Neural cell (in vitro differentiated cells): ENCODE measurements at regions not wholly inside any gene's neighbourhood (a gene's known extent, or its start where the extent isn't known, plus 50 kb on each side); places are given as distances from the start of the nearest gene placed in this dataset.

Source experiments
- H2AFZ ChIP-seq: fragments of 200-600, 300-800 bp; sonication (generic), shearing (Covaris generic); 2 replicates; pipeline ENCODE4 v1.6.0; 2014; ENCODE audit warnings: low read depth, mild to moderate bottlenecking, antibody characterized with exemption, low read length, moderate library complexity
- H3F3A ChIP-seq: fragments of 200-600 bp; shearing (Covaris generic); 2 replicates; pipeline ENCODE4 v1.6.1; 2016; ENCODE audit warnings: mild to moderate bottlenecking, moderate library complexity, mixed read lengths, antibody characterized with exemption, low read length; ENCODE audit not compliant: insufficient read depth, poor library complexity, severe bottlenecking
- H3K27ac ChIP-seq: fragments of 200-600, 300-800 bp; sonication (generic), shearing (Covaris generic); 2 replicates; pipeline ENCODE4 v1.5.1; 2014; ENCODE audit warnings: mild to moderate bottlenecking, low read length, moderate library complexity
- H3K27me3 ChIP-seq: fragments of 300-800, 200-600 bp; sonication (generic), shearing (Covaris generic); 2 replicates; pipeline ENCODE4 v1.6.0; 2014; ENCODE audit warnings: mild to moderate bottlenecking, low read depth, low read length, moderate library complexity; ENCODE audit not compliant: insufficient read depth
- H3K36me3 ChIP-seq: fragments of 300-800, 200-600 bp; sonication (generic), shearing (Covaris generic); 2 replicates; pipeline ENCODE4 v1.5.1; 2014; ENCODE audit warnings: mild to moderate bottlenecking, antibody characterized with exemption, low read length, moderate library complexity; ENCODE audit not compliant: insufficient read depth
- H3K4me2 ChIP-seq: fragments of 300-800, 200-600 bp; sonication (generic), shearing (Covaris generic); 2 replicates; pipeline ENCODE4 v1.6.0; 2014; ENCODE audit warnings: mild to moderate bottlenecking, low read length
- H3K4me3 ChIP-seq: fragments of 300-800, 200-600 bp; sonication (generic), shearing (Covaris generic); 2 replicates; pipeline ENCODE4 v1.5.1; 2014; ENCODE audit warnings: mild to moderate bottlenecking, low read length, moderate library complexity
- H3K79me2 ChIP-seq: fragments of 200-600 bp; shearing (Covaris generic); replicated peaks from 2 replicates; pipeline ENCODE4 v1.6.0; 2014; ENCODE audit warnings: mild to moderate bottlenecking, low read length, moderate library complexity; ENCODE audit not compliant: insufficient read depth
- H3K9ac ChIP-seq: fragments of 300-800, 200-600 bp; sonication (generic), shearing (Covaris generic); 2 replicates; pipeline ENCODE4 v1.6.1; 2016; ENCODE audit warnings: mild to moderate bottlenecking, low read length, mixed read lengths
- H3K9me2 ChIP-seq: fragments of 200-600 bp; shearing (Covaris generic); 2 replicates; pipeline ENCODE4 v1.6.1; 2016; ENCODE audit warnings: mild to moderate bottlenecking, low read length, mixed read lengths; ENCODE audit not compliant: insufficient read depth
- H3K9me3 ChIP-seq: fragments of 200-600, 300-800 bp; sonication (generic), shearing (Covaris generic); 2 replicates; pipeline ENCODE4 v1.6.1; 2016; ENCODE audit warnings: mild to moderate bottlenecking, mixed run types, low read length, moderate library complexity, mixed read lengths
- H4K20me1 ChIP-seq: fragments of 200-600 bp; shearing (Covaris generic); 2 replicates; pipeline ENCODE4 v1.6.1; 2016; ENCODE audit warnings: mild to moderate bottlenecking, mixed run types; ENCODE audit not compliant: insufficient read depth
- CTCF ChIP-seq: fragments of 450-650 bp; IDR thresholded peaks from 2 replicates; pipeline ENCODE4 v1.5.1; 2014; ENCODE audit warnings: antibody characterized with exemption, mild to moderate bottlenecking, moderate library complexity; ENCODE audit not compliant: poor library complexity, severe bottlenecking
- EP300 ChIP-seq: fragments of 450-650 bp; conservative IDR thresholded peaks from 2 replicates; pipeline ENCODE4 v1.6.1; 2014; ENCODE audit warnings: antibody characterized with exemption, mild to moderate bottlenecking, moderate library complexity; ENCODE audit not compliant: poor library complexity, severe bottlenecking
- EZH2 ChIP-seq: fragments of 200-600, 300-800 bp; shearing (Covaris generic), sonication (generic); IDR thresholded peaks from 2 replicates; pipeline ENCODE4 v1.6.1; 2014; ENCODE audit warnings: antibody characterized with exemption, low read length, borderline replicate concordance, mild to moderate bottlenecking; ENCODE audit not compliant: insufficient read depth, poor library complexity, severe bottlenecking
- MXI1 ChIP-seq: fragments of 450-650 bp; conservative IDR thresholded peaks from 2 replicates; pipeline ENCODE4 v1.6.1; 2014; ENCODE audit warnings: antibody characterized with exemption, mild to moderate bottlenecking; ENCODE audit not compliant: poor library complexity, severe bottlenecking
- POLR2AphosphoS5 ChIP-seq: IDR thresholded peaks from 2 replicates; pipeline ENCODE4 v1.6.1; 2012
- RAD21 ChIP-seq: fragments of 450-650 bp; conservative IDR thresholded peaks from 2 replicates; pipeline ENCODE4 v1.6.1; 2014; ENCODE audit warnings: antibody characterized with exemption, mild to moderate bottlenecking, moderate library complexity
- REST ChIP-seq: IDR thresholded peaks from 2 replicates; pipeline ENCODE4 v1.6.1; 2012; ENCODE audit warnings: borderline replicate concordance
- SMC3 ChIP-seq: fragments of 450-650 bp; conservative IDR thresholded peaks from 2 replicates; pipeline ENCODE4 v1.6.1; 2014; ENCODE audit warnings: antibody characterized with exemption, mild to moderate bottlenecking, moderate library complexity; ENCODE audit not compliant: poor library complexity
- TAF1 ChIP-seq: IDR thresholded peaks from 2 replicates; pipeline ENCODE4 v1.6.1; 2012; ENCODE audit warnings: low read depth

- H3K9me2 ChIP-seq = no peaks in the 10 kb centered on the region
- no peaks in the 10 kb centered on the region for H3K79me2 ChIP-seq
- no peak overlapping the region for H3K4me2 ChIP-seq
- H3K4me3 ChIP-seq = no peak overlapping the region
- H3K27me3 ChIP-seq = no peaks in the 10 kb centered on the region
- no peak overlapping the region for H3K27ac ChIP-seq
- H2AFZ ChIP-seq = no peak overlapping the region
- TF ChIP-seq POLR2AphosphoS5 = no peak
- TF ChIP-seq EP300 = no peak
- TF ChIP-seq SMC3 = no peak
- TF ChIP-seq RAD21 = no peak
- TF ChIP-seq EZH2 = no peak
- TF ChIP-seq TAF1 = no peak
- no peak for TF ChIP-seq MXI1
- TF ChIP-seq CTCF = no peak
- no peak for TF ChIP-seq REST
- H4K20me1 ChIP-seq = no peaks in the 10 kb centered on the region
- H3K9ac ChIP-seq = no peak overlapping the region
- H3F3A ChIP-seq = no peaks in the 10 kb centered on the region
- H3K36me3 ChIP-seq = no peaks in the 10 kb centered on the region
- no peaks in the 10 kb centered on the region for H3K9me3 ChIP-seq
Observed at GRCh38 chr3:72372161-72372560, 476.1 kb downstream of the SHQ1 start.

- TF ChIP-seq POLR2AphosphoS5 (no peak), REST (no peak), EZH2 (no peak), EP300 (no peak), CTCF (no peak), RAD21 (no peak), TAF1 (no peak), SMC3 (no peak)
Observed at GRCh38 chr3:72371431-72371830, 476.8 kb downstream of the SHQ1 start.

More at GRCh38 chr3:72371431-72371830, 476.8 kb downstream of the SHQ1 start:
- Histone ChIP-seq H3K4me3 (no peak overlapping the region), H3K9me2 (no peaks in the 10 kb centered on the region), H3K4me2 (no peak overlapping the region), H3K27me3 (no peaks in the 10 kb centered on the region), H4K20me1 (no peaks in the 10 kb centered on the region), H3K27ac (no peak overlapping the region), H2AFZ (no peak overlapping the region), H3K9ac (no peak overlapping the region), H3K36me3 (no peaks in the 10 kb centered on the region), H3K9me3 (no peaks in the 10 kb centered on the region), H3K79me2 (no peaks in the 10 kb centered on the region), H3F3A (no peaks in the 10 kb centered on the region)
